ENCODE measurements at regions not wholly inside any gene's neighbourhood (a gene's known extent, or its start where the extent isn't known, plus 50 kb on each side); places are given as distances from the start of the nearest gene placed in this dataset.

DNA sequence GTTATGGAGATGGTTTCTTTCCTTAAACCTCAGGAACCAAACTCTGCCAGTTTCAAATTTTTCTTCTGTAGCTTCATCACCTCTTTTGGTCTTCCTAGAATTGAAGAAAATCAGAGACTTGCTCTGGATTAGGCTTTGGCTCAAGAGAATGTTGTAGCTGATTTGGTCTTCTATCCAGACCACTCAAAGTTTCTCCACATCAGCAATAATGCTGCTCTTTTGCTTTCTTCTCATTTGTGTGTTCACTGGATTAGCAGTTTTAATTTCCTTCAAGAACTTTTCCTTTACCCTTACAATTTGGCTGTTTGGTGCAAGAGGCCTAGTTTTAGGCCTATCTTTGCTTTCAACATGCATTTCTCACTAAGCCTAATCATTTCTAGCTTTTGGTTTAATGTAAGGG is 78.1 kb upstream of the PLCB4 start:
- no peaks in the 10 kb centered on the region for H3K36me3 Mint-ChIP-seq (ENCODE audit: low read depth)
- no peak overlapping the region for H3K27ac Mint-ChIP-seq (ENCODE audit: unreplicated experiment)
- no peak overlapping the region for H3K4me3 Mint-ChIP-seq (ENCODE audit: unreplicated experiment)
- H3K9me3 Mint-ChIP-seq (ENCODE audit: low read depth): peaks cover 6% of the 10 kb centered on the region
- no peaks in the 10 kb centered on the region for H3K4me1 Mint-ChIP-seq (ENCODE audit: low read depth)
- no peaks in the 10 kb centered on the region for H3K27me3 Mint-ChIP-seq (ENCODE audit: low read depth)
- no peak for DNase-seq (ENCODE audit: low spot score)
- TF ChIP-seq, protein P1, sequence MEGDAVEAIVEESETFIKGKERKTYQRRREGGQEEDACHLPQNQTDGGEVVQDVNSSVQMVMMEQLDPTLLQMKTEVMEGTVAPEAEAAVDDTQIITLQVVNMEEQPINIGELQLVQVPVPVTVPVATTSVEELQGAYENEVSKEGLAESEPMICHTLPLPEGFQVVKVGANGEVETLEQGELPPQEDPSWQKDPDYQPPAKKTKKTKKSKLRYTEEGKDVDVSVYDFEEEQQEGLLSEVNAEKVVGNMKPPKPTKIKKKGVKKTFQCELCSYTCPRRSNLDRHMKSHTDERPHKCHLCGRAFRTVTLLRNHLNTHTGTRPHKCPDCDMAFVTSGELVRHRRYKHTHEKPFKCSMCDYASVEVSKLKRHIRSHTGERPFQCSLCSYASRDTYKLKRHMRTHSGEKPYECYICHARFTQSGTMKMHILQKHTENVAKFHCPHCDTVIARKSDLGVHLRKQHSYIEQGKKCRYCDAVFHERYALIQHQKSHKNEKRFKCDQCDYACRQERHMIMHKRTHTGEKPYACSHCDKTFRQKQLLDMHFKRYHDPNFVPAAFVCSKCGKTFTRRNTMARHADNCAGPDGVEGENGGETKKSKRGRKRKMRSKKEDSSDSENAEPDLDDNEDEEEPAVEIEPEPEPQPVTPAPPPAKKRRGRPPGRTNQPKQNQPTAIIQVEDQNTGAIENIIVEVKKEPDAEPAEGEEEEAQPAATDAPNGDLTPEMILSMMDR (IDR thresholded peaks at IDR 0.05): no peak

DNA sequence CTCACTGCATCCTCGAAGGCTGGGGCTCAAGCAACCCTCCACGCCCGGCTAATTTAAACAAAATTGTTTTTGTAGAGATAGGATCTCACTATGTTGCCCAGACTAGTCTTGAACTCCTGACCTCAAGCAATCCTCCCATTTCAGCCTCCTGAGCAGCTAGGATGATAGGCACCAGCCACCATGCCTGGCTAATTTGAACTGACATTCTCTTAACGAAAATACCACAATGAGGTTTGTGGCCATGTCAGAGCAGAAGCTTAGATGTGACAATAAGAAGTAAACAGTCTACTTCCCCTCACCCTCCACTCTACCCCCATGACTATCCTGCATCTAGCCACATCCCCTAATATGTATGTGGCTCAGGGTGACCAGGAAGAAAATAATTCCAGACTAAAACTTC is 74.8 kb upstream of the PLCB4 start:
- Mint-ChIP-seq H3K9me3 (ENCODE audit: low read depth) (peaks cover 6% of the 10 kb centered on the region), H3K4me1 (ENCODE audit: low read depth) (no peaks in the 10 kb centered on the region), H3K27me3 (ENCODE audit: low read depth) (no peaks in the 10 kb centered on the region), H3K36me3 (ENCODE audit: low read depth) (no peaks in the 10 kb centered on the region), H3K4me3 (ENCODE audit: unreplicated experiment) (no peak overlapping the region), H3K27ac (ENCODE audit: unreplicated experiment) (no peak overlapping the region)
- TF ChIP-seq, protein P1 (IDR thresholded peaks at IDR 0.05): no peak
- DNase-seq (ENCODE audit: low spot score): no peak

DNA sequence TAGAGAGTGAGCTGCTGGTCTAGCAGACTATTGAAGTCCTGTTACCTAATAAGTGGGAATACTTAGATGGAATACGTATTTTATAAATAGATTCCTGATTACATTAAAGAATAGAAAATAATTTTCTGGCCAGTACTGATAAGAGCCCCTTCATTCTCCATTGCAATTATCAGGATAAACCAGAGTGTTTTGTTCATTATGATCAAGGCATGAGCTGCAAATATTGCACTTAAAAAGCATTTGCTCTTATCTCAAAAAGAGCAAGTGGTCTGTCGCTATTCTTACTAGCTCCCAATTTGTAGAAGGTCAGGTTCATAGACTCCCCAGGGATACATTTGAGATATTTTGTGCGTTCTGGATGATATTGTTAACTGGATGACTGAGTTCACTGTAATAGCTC is 73.1 kb upstream of the PLCB4 start:
- TF ChIP-seq, protein P1 (IDR thresholded peaks at IDR 0.05): no peak
- Mint-ChIP-seq H3K9me3 (ENCODE audit: low read depth) (peaks cover 6% of the 10 kb centered on the region), H3K4me3 (ENCODE audit: unreplicated experiment) (no peak overlapping the region), H3K4me1 (ENCODE audit: low read depth) (no peaks in the 10 kb centered on the region), H3K36me3 (ENCODE audit: low read depth) (no peaks in the 10 kb centered on the region), H3K27ac (ENCODE audit: unreplicated experiment) (no peak overlapping the region), H3K27me3 (ENCODE audit: low read depth) (no peaks in the 10 kb centered on the region)
- DNase-seq (ENCODE audit: low spot score): no peak

DNA sequence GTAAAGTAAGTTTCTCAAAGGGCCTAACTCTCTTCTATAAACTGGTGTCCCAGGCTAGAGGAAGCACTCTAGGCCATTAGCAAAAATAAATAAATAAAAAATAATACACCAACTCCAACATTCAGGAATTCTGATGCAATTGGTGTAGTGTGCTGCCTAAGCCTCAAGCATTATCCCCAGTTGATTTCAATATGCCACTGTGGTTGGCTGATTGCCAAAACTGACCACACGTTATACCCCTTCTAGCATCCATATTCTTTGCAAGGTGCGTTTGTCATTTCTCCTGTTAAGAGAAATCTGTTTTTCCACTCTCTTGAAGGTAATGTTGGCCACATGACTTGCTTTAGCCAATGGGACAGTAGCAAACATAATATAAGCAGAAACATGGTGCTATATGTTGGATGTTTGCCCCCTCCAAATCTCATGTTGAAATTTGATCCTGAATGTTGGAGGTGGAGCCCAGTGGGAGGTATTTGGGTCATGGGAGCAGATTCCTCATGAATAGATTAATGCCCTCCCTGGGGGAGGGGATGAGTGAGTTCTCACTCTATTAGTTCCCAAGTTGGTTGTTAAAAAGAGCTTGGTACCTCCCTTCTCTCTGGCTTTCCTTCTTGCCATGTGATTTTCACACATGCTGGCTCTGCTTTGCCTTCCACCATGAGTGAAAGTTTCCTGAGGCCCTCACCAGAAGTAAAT is 71.9 kb upstream of the PLCB4 start:
- Mint-ChIP-seq H3K4me1 (ENCODE audit: low read depth) (no peaks in the 10 kb centered on the region), H3K9me3 (ENCODE audit: low read depth) (peaks cover 6% of the 10 kb centered on the region), H3K36me3 (ENCODE audit: low read depth) (no peaks in the 10 kb centered on the region), H3K4me3 (ENCODE audit: unreplicated experiment) (no peak overlapping the region), H3K27me3 (ENCODE audit: low read depth) (no peaks in the 10 kb centered on the region), H3K27ac (ENCODE audit: unreplicated experiment) (no peak overlapping the region)
- DNase-seq (ENCODE audit: low spot score): no peak
- TF ChIP-seq, protein P1 (IDR thresholded peaks at IDR 0.05): no peak

DNA sequence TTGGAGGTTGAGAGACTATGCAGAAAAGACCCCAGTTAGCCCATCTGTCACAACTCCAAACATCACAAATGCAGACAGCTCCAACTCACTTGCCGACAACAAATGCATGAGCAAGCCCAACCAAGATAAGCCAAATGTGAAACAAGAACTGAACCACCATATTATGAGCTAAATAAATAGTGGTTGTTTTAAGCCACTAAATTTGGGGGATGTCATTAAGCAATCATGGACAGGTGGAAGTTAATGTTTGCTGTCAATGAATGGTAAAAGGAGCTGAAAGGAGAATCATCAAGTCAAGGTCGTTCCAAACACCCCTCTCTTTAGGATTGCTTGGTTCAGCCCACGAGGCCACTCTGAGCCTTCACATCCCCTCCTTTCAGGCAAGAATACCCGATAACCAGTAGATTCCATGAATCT is 71.2 kb upstream of the PLCB4 start:
- H3K27me3 Mint-ChIP-seq (ENCODE audit: low read depth): no peaks in the 10 kb centered on the region
- H3K36me3 Mint-ChIP-seq (ENCODE audit: low read depth): no peaks in the 10 kb centered on the region
- TF ChIP-seq, protein P1 (IDR thresholded peaks at IDR 0.05): no peak
- no peaks in the 10 kb centered on the region for H3K4me1 Mint-ChIP-seq (ENCODE audit: low read depth)
- H3K27ac Mint-ChIP-seq (ENCODE audit: unreplicated experiment): no peak overlapping the region
- peaks cover 1% of the 10 kb centered on the region for H3K9me3 Mint-ChIP-seq (ENCODE audit: low read depth)
- no peak overlapping the region for H3K4me3 Mint-ChIP-seq (ENCODE audit: unreplicated experiment)
- DNase-seq (ENCODE audit: low spot score): no peak
